ENCODE measurements at regions not wholly inside any gene's neighbourhood (a gene's known extent, or its start where the extent isn't known, plus 50 kb on each side); places are given as distances from the start of the nearest gene placed in this dataset.
"Not testable (repeated sequence)": the region's sequence is repeated elsewhere in the genome, so short reads cannot be mapped to it uniquely, and the experiment has no call there.

- peaks cover 0 to 22% (median 0%) of the 10 kb centered on the region in 5 donors for H3K4me1 ChIP-seq (ENCODE audit: control insufficient read depth in 5 of 5, insufficient read depth in 5 of 5, low read length in 5 of 5)
- TF ChIP-seq, protein P1, sequence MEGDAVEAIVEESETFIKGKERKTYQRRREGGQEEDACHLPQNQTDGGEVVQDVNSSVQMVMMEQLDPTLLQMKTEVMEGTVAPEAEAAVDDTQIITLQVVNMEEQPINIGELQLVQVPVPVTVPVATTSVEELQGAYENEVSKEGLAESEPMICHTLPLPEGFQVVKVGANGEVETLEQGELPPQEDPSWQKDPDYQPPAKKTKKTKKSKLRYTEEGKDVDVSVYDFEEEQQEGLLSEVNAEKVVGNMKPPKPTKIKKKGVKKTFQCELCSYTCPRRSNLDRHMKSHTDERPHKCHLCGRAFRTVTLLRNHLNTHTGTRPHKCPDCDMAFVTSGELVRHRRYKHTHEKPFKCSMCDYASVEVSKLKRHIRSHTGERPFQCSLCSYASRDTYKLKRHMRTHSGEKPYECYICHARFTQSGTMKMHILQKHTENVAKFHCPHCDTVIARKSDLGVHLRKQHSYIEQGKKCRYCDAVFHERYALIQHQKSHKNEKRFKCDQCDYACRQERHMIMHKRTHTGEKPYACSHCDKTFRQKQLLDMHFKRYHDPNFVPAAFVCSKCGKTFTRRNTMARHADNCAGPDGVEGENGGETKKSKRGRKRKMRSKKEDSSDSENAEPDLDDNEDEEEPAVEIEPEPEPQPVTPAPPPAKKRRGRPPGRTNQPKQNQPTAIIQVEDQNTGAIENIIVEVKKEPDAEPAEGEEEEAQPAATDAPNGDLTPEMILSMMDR (IDR thresholded peaks at IDR 0.05; ENCODE audit: control extremely low read depth, extremely low read depth): no peak
- no peaks in the 10 kb centered on the region for H3K9me3 ChIP-seq (ENCODE audit: control insufficient read depth in 4 of 4, insufficient read depth in 3 of 4, low read length in 3 of 4)
- no peaks in the 10 kb centered on the region for H3K36me3 ChIP-seq (ENCODE audit: control insufficient read depth in 4 of 4, insufficient read depth in 4 of 4, low read length in 4 of 4)
- peak in 2 of 3 donors; percentile 79 to 85 for DNase-seq
- H3K4me3 ChIP-seq: no peak overlapping the region
- 61 to 64% methylated on average over 2 of the region's 2 CpGs for whole genome bisulfite sequencing, 2 donors
- H3K27me3 ChIP-seq (ENCODE audit: control insufficient read depth in 3 of 3, insufficient read depth in 3 of 3, low read length in 2 of 3): no peaks in the 10 kb centered on the region
- H3K27ac ChIP-seq (ENCODE audit: low read depth in 1 of 2, low read length in 1 of 2): no peak overlapping the region
- ATAC-seq (ENCODE audit: insufficient read depth, low FRiP score): no peak
- no peak overlapping the region for H3K9ac ChIP-seq (ENCODE audit: insufficient read depth in 1 of 2, low read length in 2 of 2)
These were observed 213.9 kb downstream of the UNC5CL start for GRCh38 chr6:40825102-40825501.

DNA sequence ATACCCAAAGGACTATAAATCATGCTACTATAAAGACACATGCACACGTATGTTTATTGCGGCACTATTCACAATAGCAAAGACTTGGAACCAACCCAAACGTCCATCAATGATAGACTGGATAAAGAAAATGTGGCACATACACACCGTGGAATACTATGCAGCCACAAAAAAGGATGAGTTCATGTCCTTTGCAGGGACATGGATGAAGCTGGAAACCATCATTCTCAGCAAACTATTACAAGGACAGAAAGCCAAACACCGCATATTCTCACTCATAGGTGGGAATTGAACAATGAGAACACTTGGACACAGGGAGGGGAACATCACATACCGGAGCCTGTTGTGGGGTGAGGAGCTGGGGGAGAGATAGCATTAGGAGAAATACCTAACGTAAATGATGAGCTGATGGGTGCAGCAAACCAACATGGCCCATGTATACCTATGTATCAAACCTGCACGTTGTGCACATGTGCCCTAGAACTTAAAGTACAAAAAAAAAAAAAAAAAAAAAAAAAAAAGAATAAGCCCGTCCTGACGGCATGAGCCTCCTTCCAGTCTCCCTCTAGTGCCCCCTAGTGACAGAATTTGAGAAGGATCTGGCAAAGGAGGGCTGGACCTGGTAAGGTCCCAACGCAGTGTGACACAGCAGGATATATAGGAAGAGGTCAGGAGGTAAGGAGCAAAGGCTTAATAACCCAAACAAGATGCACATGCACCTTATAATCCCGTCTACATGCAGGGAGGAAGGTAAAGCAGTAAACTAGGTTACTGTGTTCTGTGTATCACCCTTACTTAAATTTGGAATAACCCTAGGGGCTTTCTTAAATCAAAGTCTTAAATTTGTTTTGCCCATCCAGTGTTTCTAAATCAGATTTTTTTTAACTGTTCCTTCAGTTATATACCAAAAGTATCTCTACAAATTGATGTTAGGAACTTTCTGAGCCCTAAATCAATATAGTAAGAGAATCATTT is 214.8 kb downstream of the UNC5CL start:
- not testable (repeated sequence) for H3K4me3 ChIP-seq; H3K27ac ChIP-seq (ENCODE audit: low read depth in 1 of 2, low read length in 1 of 2); H3K9ac ChIP-seq (ENCODE audit: insufficient read depth in 1 of 2, low read length in 2 of 2); H3K27me3 ChIP-seq (ENCODE audit: control insufficient read depth in 3 of 3, insufficient read depth in 3 of 3, low read length in 2 of 3); H3K9me3 ChIP-seq (ENCODE audit: control insufficient read depth in 4 of 4, insufficient read depth in 3 of 4, low read length in 3 of 4); H3K36me3 ChIP-seq (ENCODE audit: control insufficient read depth in 4 of 4, insufficient read depth in 4 of 4, low read length in 4 of 4)
- ATAC-seq (ENCODE audit: insufficient read depth, low FRiP score): peak; percentile 53
- TF ChIP-seq, protein P1 (IDR thresholded peaks at IDR 0.05; ENCODE audit: control extremely low read depth, extremely low read depth): peak; percentile 37
- H3K4me1 ChIP-seq (ENCODE audit: control insufficient read depth in 5 of 5, insufficient read depth in 5 of 5, low read length in 5 of 5): peaks cover 0 to 22% (median 0%) of the 10 kb centered on the region in 5 donors
- DNase-seq: peak; percentile 50 to 80 (median 74)
- WGBS, 2 donors: 46 to 47% methylated on average over 12 of the region's 12 CpGs

DNA sequence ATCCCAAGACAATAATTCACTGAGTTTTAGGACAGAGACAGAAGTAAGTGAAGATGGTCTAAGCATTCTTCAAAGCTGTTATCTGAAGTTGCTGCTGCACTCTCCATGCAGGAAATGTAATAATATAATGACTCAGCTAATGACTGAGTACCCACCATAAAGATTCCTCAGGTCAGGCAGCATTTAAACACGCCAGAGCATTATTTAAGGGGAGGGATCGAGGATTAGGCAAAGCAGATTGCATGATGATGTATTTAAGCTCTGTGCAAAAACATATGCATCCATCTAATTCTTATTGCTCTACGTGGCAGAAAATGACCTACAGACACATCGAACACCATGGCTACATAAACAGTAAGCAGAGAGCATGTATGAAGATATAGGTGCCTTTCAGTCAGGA is 216.4 kb downstream of the UNC5CL start:
- H3K36me3 ChIP-seq (ENCODE audit: control insufficient read depth in 4 of 4, insufficient read depth in 4 of 4, low read length in 4 of 4): no peaks in the 10 kb centered on the region
- H3K9ac ChIP-seq (ENCODE audit: insufficient read depth in 1 of 2, low read length in 2 of 2): no peak overlapping the region
- no peak overlapping the region for H3K27ac ChIP-seq (ENCODE audit: low read depth in 1 of 2, low read length in 1 of 2)
- H3K4me3 ChIP-seq: no peak overlapping the region
- H3K27me3 ChIP-seq (ENCODE audit: control insufficient read depth in 3 of 3, insufficient read depth in 3 of 3, low read length in 2 of 3): no peaks in the 10 kb centered on the region
- peaks cover 0 to 2% (median 0%) of the 10 kb centered on the region in 4 donors for H3K9me3 ChIP-seq (ENCODE audit: control insufficient read depth in 4 of 4, insufficient read depth in 3 of 4, low read length in 3 of 4)
- DNase-seq (no peak), ATAC-seq (ENCODE audit: insufficient read depth, low FRiP score) (no peak)
- TF ChIP-seq, protein P1 (IDR thresholded peaks at IDR 0.05; ENCODE audit: control extremely low read depth, extremely low read depth): no peak
- peaks cover 0 to 22% (median 3%) of the 10 kb centered on the region in 5 donors for H3K4me1 ChIP-seq (ENCODE audit: control insufficient read depth in 5 of 5, insufficient read depth in 5 of 5, low read length in 5 of 5)
- 72 to 73% methylated on average over 4 of the region's 4 CpGs for WGBS, 2 donors
